ENCODE measurements at regions not wholly inside any gene's neighbourhood (a gene's known extent, or its start where the extent isn't known, plus 50 kb on each side); places are given as distances from the start of the nearest gene placed in this dataset.

GRCh38 chr3:160128056-160128455 is 97.2 kb upstream of the C3orf80 start:
- FAIRE-seq = no peak
- CTCF ChIA-PET (ENCODE audit: partially characterized antibody) = interaction anchor here (1.8 kb wide), 1 partner anchor 96 kb away, joined by 4 read pairs; no protein-coding TSS in a partner anchor
- no peak overlapping the region for H3K4me2 ChIP-seq (ENCODE audit: insufficient read depth in 1 of 2, low read depth in 2 of 2, low read length in 2 of 2)
- TF ChIP-seq RFX5 (IDR thresholded peaks at IDR 0.05; ENCODE audit: borderline replicate concordance, low read depth, low read length) (no peak), KDM5A (IDR thresholded peaks at IDR 0.05; ENCODE audit: low read length) (no peak), POLR2AphosphoS5 (IDR thresholded peaks at IDR 0.05; ENCODE audit: low read depth, low read length) (no peak), MAFK (IDR thresholded peaks at IDR 0.05; ENCODE audit: low read depth, low read length) (no peak), CBX5 (IDR thresholded peaks at IDR 0.05; ENCODE audit: low read depth, low read length) (no peak), SIN3A (conservative IDR thresholded peaks at IDR 0.05 in 1 of 2, IDR thresholded peaks at IDR 0.05 in 1 of 2; ENCODE audit: low read depth in 1 of 2, low read length in 2 of 2) (no peak), SUZ12 (IDR thresholded peaks at IDR 0.05; ENCODE audit: low read length) (no peak), YY1 (IDR thresholded peaks at IDR 0.05; ENCODE audit: low read depth, low read length) (no peak), KDM4A (IDR thresholded peaks at IDR 0.05; ENCODE audit: low read depth, low read length, severe bottlenecking) (no peak), CTCF (IDR thresholded peaks at IDR 0.05; ENCODE audit: control extremely low read depth in 1 of 3, insufficient read depth in 1 of 3, low read depth in 1 of 3, low read length in 3 of 3) (no peak), CHD2 (IDR thresholded peaks at IDR 0.05; ENCODE audit: low read length) (no peak), SP1 (IDR thresholded peaks at IDR 0.05; ENCODE audit: low read depth, low read length) (no peak), NANOG (IDR thresholded peaks at IDR 0.05; ENCODE audit: insufficient read depth, low read depth, low read length, poor library complexity, severe bottlenecking) (no peak), JUN (IDR thresholded peaks at IDR 0.05; ENCODE audit: low read depth, low read length) (no peak)

More at GRCh38 chr3:160128056-160128455, 97.2 kb upstream of the C3orf80 start:
- no peaks in the 10 kb centered on the region for H3K79me1 ChIP-seq (ENCODE audit: low read depth, low read length)
- H3K4me1 ChIP-seq (replicated peaks in 1 of 4; ENCODE audit: control insufficient read depth in 3 of 4, insufficient read depth in 4 of 4, low read length in 3 of 4) = no peaks in the 10 kb centered on the region
- no peak overlapping the region for H2BK5ac ChIP-seq (ENCODE audit: low read depth, low read length)
- no peak overlapping the region for H3K14ac ChIP-seq (ENCODE audit: insufficient read length)
- H2BK12ac ChIP-seq (ENCODE audit: low read depth, low read length) = no peak overlapping the region
- DNase-seq (ENCODE audit: low read depth in 1 of 2, low spot score in 2 of 2) = no peak
- POLR2A ChIA-PET (ENCODE audit: partially characterized antibody) = no interaction called here
- H3K56ac ChIP-seq (replicated peaks; ENCODE audit: insufficient read length, low read depth, low read length) = no peak overlapping the region
- H2AFZ ChIP-seq (ENCODE audit: low read length) = no peak overlapping the region
- no peak overlapping the region for H4K5ac ChIP-seq (ENCODE audit: insufficient read length, low read depth, low read length)
- no peak overlapping the region for H3K9ac ChIP-seq (replicated peaks in 1 of 4; ENCODE audit: extremely low read depth in 1 of 4, low read depth in 3 of 4, low read length in 3 of 4)
- H3K27me3 ChIP-seq (replicated peaks in 1 of 4; ENCODE audit: control insufficient read depth in 3 of 4, extremely low read depth in 1 of 4, insufficient read depth in 3 of 4, low read length in 3 of 4) = no peaks in the 10 kb centered on the region
- H3K27ac ChIP-seq (ENCODE audit: low read depth, low read length) = no peak overlapping the region
- no peak overlapping the region for H2BK20ac ChIP-seq (ENCODE audit: low read length)
- no peaks in the 10 kb centered on the region for H3K79me2 ChIP-seq (ENCODE audit: control insufficient read depth in 1 of 2, insufficient read depth in 2 of 2, low read length in 2 of 2)
- no peaks in the 10 kb centered on the region; a peak in 1 of 4 replicates for H3K9me3 ChIP-seq (ENCODE audit: insufficient read depth in 2 of 2, low read depth in 1 of 2, low read length in 1 of 2)
- H3K36me3 ChIP-seq (ENCODE audit: control insufficient read depth in 2 of 4, insufficient read depth in 4 of 4, low read length in 3 of 4) = no peaks in the 10 kb centered on the region
- H3K4ac ChIP-seq (replicated peaks; ENCODE audit: insufficient read length, low read depth, low read length) = no peak overlapping the region
- no peak overlapping the region for H2BK15ac ChIP-seq (ENCODE audit: low read length)
- no peaks in the 10 kb centered on the region for H4K20me1 ChIP-seq (replicated peaks in 1 of 2; ENCODE audit: control insufficient read depth in 1 of 2, insufficient read depth in 2 of 2, low read length in 2 of 2)
- H3K4me3 ChIP-seq (ENCODE audit: extremely low read depth in 1 of 4, insufficient read depth in 2 of 4, low read depth in 3 of 4, low read length in 4 of 4) = no peak overlapping the region
- H4K8ac ChIP-seq (ENCODE audit: extremely low read depth, insufficient read depth, low read length) = no peak overlapping the region
- no peaks in the 10 kb centered on the region for H3K23me2 ChIP-seq (ENCODE audit: low read depth, low read length)
- H4K91ac ChIP-seq (replicated peaks; ENCODE audit: insufficient read length, low read length) = no peak overlapping the region
- no peak overlapping the region for H3K23ac ChIP-seq (ENCODE audit: insufficient read length)
- no peak overlapping the region for H2AK5ac ChIP-seq (ENCODE audit: low read depth, low read length)
- H3K18ac ChIP-seq (ENCODE audit: extremely low read depth, low read length) = no peak overlapping the region
- no peak overlapping the region for H2BK120ac ChIP-seq (replicated peaks; ENCODE audit: low read depth, low read length)

Data from H1 (cell line).